DND-41 (cell line): ENCODE measurements at regions not wholly inside any gene's neighbourhood (a gene's known extent, or its start where the extent isn't known, plus 50 kb on each side); places are given as distances from the start of the nearest gene placed in this dataset.

ENCODE experiments used
- CTCF ChIP-seq: IDR thresholded peaks from 2 replicates; pipeline ENCODE4 v1.5.1; 2012; ENCODE audit warnings: borderline replicate concordance, low read length, moderate library complexity, mild to moderate bottlenecking; ENCODE audit not compliant: poor library complexity, severe bottlenecking; ENCODE audit errors: extremely low read depth
- EZH2 ChIP-seq: IDR thresholded peaks from 3 replicates; pipeline ENCODE4 v1.6.1; 2012; ENCODE audit warnings: borderline replicate concordance, low read depth, mild to moderate bottlenecking, moderate library complexity, low read length, inconsistent platforms; ENCODE audit not compliant: severe bottlenecking

- TF ChIP-seq CTCF (no peak), EZH2 (no peak)
Observed at GRCh38 chr3:67198374-67198773, 200.3 kb downstream of the KBTBD8 start.
